GM18858 (cell line): ENCODE measurements at regions not wholly inside any gene's neighbourhood (a gene's known extent, or its start where the extent isn't known, plus 50 kb on each side); places are given as distances from the start of the nearest gene placed in this dataset.

Experiments used
- ATAC-seq: cut with Tn5 transposase; IDR thresholded peaks from one replicate; pipeline ENCODE4 v1.9.1; 2021; ENCODE audit not compliant: unreplicated experiment

- no peak for ATAC-seq
These were observed 347.7 kb upstream of the TGFBR2 start for GRCh38 chr3:30258426-30259392.

GRCh38 chr3:30259730-30260129 is 346.7 kb upstream of the TGFBR2 start:
- no peak for ATAC-seq

GRCh38 chr3:30260762-30261161 is 345.6 kb upstream of the TGFBR2 start:
- no peak for ATAC-seq

- no peak for ATAC-seq
These were observed 343.0 kb upstream of the TGFBR2 start for GRCh38 chr3:30263238-30263924.

GRCh38 chr3:30263925-30264313 is 342.5 kb upstream of the TGFBR2 start:
- ATAC-seq: no peak

GRCh38 chr3:30266524-30266923 is 339.9 kb upstream of the TGFBR2 start:
- ATAC-seq: no peak

GRCh38 chr3:30268288-30268687 is 338.1 kb upstream of the TGFBR2 start:
- no peak for ATAC-seq

GRCh38 chr3:30269751-30270445 is 336.5 kb upstream of the TGFBR2 start:
- peak; percentile 85 for ATAC-seq

GRCh38 chr3:30271781-30272180 is 334.6 kb upstream of the TGFBR2 start:
- ATAC-seq: no peak

GRCh38 chr3:30273304-30274072 is 332.9 kb upstream of the TGFBR2 start:
- ATAC-seq: no peak

- ATAC-seq: no peak
These were observed 328.9 kb upstream of the TGFBR2 start for GRCh38 chr3:30277494-30277893.

GRCh38 chr3:30281526-30281925 is 324.9 kb upstream of the TGFBR2 start:
- ATAC-seq: no peak

GRCh38 chr3:30282154-30282696 is 324.2 kb upstream of the TGFBR2 start:
- no peak for ATAC-seq

- no peak for ATAC-seq
These were observed 321.0 kb upstream of the TGFBR2 start for GRCh38 chr3:30285188-30286006.

GRCh38 chr3:30286007-30286669 is 320.3 kb upstream of the TGFBR2 start:
- no peak for ATAC-seq

- no peak for ATAC-seq
These were observed 319.6 kb upstream of the TGFBR2 start for GRCh38 chr3:30286811-30287210.

- no peak for ATAC-seq
These were observed 317.6 kb upstream of the TGFBR2 start for GRCh38 chr3:30288830-30289229.

GRCh38 chr3:30289324-30289723 is 317.1 kb upstream of the TGFBR2 start:
- ATAC-seq: no peak

GRCh38 chr3:30289766-30290165 is 316.6 kb upstream of the TGFBR2 start:
- no peak for ATAC-seq
